IMR-90 (cell line): ENCODE measurements at regions not wholly inside any gene's neighbourhood (a gene's known extent, or its start where the extent isn't known, plus 50 kb on each side); places are given as distances from the start of the nearest gene placed in this dataset.

Source experiments
- ATAC-seq: fragments of 200-7000 bp; cut with Tn5 transposase; 2 replicates; pipeline ENCODE4 v1.9.1; 2020; ENCODE audit warnings: low read depth, mild to moderate bottlenecking, moderate library complexity
- BruUV-seq: library from RNA; stranded (reverse); fragments of 400-500 nt; replicated peaks from 2 replicates; lab custom pipeline; 2021; lab: Mats Ljungman, UMichigan
- CTCF ChIA-PET: fragments of 300-600 bp; formaldehyde crosslinking; extraction: SDS; loops from one replicate; lab custom pipeline; 2021; ENCODE audit warnings: antibody characterized with exemption; lab: Yijun Ruan, JAX
- POLR2A ChIA-PET: fragments of 300-600 bp; sonication (Branson Sonifier 250); formaldehyde crosslinking; loops from one replicate; lab custom pipeline; 2022; ENCODE audit warnings: antibody characterized with exemption; ENCODE audit not compliant: unreplicated experiment; lab: Charles Lee
- DNase-seq: peaks from one replicate; pipeline ENCODE4 v3.0.0; 2013
- H2AFZ ChIP-seq: replicated peaks from 2 replicates; pipeline ENCODE3; 2013; ENCODE audit warnings: low read length, mild to moderate bottlenecking; ENCODE audit not compliant: poor library complexity
- H2AK5ac ChIP-seq: 2 replicates; pipeline ENCODE4 v1.6.1; 2013; ENCODE audit warnings: low read depth, low read length, inconsistent platforms
- H2AK9ac ChIP-seq: replicated peaks from 2 replicates; pipeline ENCODE3; 2013; ENCODE audit warnings: mild to moderate bottlenecking, low read depth, low read length, moderate library complexity; ENCODE audit not compliant: poor library complexity
- H2BK120ac ChIP-seq: 2 replicates; pipeline ENCODE4 v1.6.1; 2013; ENCODE audit warnings: low read depth, low read length, inconsistent platforms
- H2BK15ac ChIP-seq: 3 replicates; pipeline ENCODE4 v1.6.1; 2013; ENCODE audit warnings: low read depth, low read length, inconsistent platforms
- H2BK20ac ChIP-seq: 2 replicates; pipeline ENCODE4 v1.6.1; 2013; ENCODE audit warnings: low read depth, mild to moderate bottlenecking, inconsistent platforms, low read length, moderate library complexity
- H2BK5ac ChIP-seq: 2 replicates; pipeline ENCODE4 v1.6.1; 2013; ENCODE audit warnings: mild to moderate bottlenecking, low read depth, low read length, inconsistent platforms; ENCODE audit not compliant: poor library complexity, severe bottlenecking
- H3K14ac ChIP-seq: replicated peaks from 2 replicates; pipeline ENCODE4 v1.6.1; 2013; ENCODE audit warnings: low read depth, low read length, inconsistent platforms
- H3K18ac ChIP-seq: 2 replicates; pipeline ENCODE4 v1.6.1; 2013; ENCODE audit warnings: low read depth, low read length, control low read depth
- H3K23ac ChIP-seq: 2 replicates; pipeline ENCODE4 v1.6.1; 2013; ENCODE audit warnings: low read depth, low read length, inconsistent platforms
- H3K27ac ChIP-seq: 2 replicates; pipeline ENCODE4 v1.5.1; 2013; ENCODE audit warnings: mild to moderate bottlenecking, control low read depth, low read length; ENCODE audit not compliant: insufficient read depth
- H3K27me3 ChIP-seq: 2 replicates; pipeline ENCODE4 v1.6.1; 2013; ENCODE audit warnings: low read length; ENCODE audit not compliant: control insufficient read depth, insufficient read depth
- H3K36me3 ChIP-seq: 2 replicates; pipeline ENCODE4 v1.6.1; 2013; ENCODE audit warnings: low read length, mixed read lengths; ENCODE audit not compliant: control insufficient read depth, insufficient read depth
- H3K4ac ChIP-seq: 2 replicates; pipeline ENCODE4 v1.6.1; 2013; ENCODE audit warnings: low read depth, low read length, inconsistent platforms
- H3K4me1 ChIP-seq: 2 replicates; pipeline ENCODE4 v1.6.1; 2013; ENCODE audit warnings: low read length, mixed read lengths; ENCODE audit not compliant: control insufficient read depth, insufficient read depth
- H3K4me2 ChIP-seq: 2 replicates; pipeline ENCODE4 v1.6.1; 2013; ENCODE audit warnings: low read depth, mild to moderate bottlenecking, control low read depth, low read length, moderate library complexity
- H3K4me3 ChIP-seq: 2 replicates; pipeline ENCODE4 v1.5.1; 2013; ENCODE audit warnings: low read depth, mild to moderate bottlenecking, control low read depth, low read length, moderate library complexity; ENCODE audit not compliant: insufficient read depth
- H3K56ac ChIP-seq: 2 replicates; pipeline ENCODE4 v1.6.1; 2013; ENCODE audit warnings: low read length, inconsistent platforms; ENCODE audit not compliant: insufficient read depth; ENCODE audit errors: extremely low read depth
- H3K79me1 ChIP-seq, 2 experiments: 2 replicates each; pipeline ENCODE4 v1.6.1; 2013; ENCODE audit warnings: low read length in 2 of 2, inconsistent platforms in 1 of 2, low read depth in 1 of 2
- H3K9ac ChIP-seq: 2 replicates; pipeline ENCODE4 v1.6.1; 2013; ENCODE audit warnings: low read depth, low read length, control low read depth
- H3K9me1 ChIP-seq: 2 replicates; pipeline ENCODE4 v1.6.1; 2013; ENCODE audit warnings: low read length, inconsistent platforms; ENCODE audit not compliant: insufficient read depth
- H3K9me3 ChIP-seq: 2 replicates; pipeline ENCODE4 v1.6.1; 2013; ENCODE audit warnings: low read length; ENCODE audit not compliant: control insufficient read depth, insufficient read depth
- H4K20me1 ChIP-seq: 2 replicates; pipeline ENCODE4 v1.6.1; 2013; ENCODE audit warnings: low read length, inconsistent platforms; ENCODE audit not compliant: insufficient read depth
- H4K5ac ChIP-seq: 2 replicates; pipeline ENCODE4 v1.6.1; 2013; ENCODE audit warnings: mild to moderate bottlenecking, low read depth, low read length, control low read depth
- H4K8ac ChIP-seq, 2 experiments: 2 replicates each; pipeline ENCODE4 v1.6.1; 2013; ENCODE audit warnings: low read depth in 2 of 2, low read length in 2 of 2, control low read depth in 1 of 2, inconsistent platforms in 1 of 2
- H4K91ac ChIP-seq: 2 replicates; pipeline ENCODE4 v1.6.1; 2013; ENCODE audit warnings: low read depth, low read length, inconsistent platforms; ENCODE audit not compliant: insufficient read depth
- CHD1 ChIP-seq: IDR thresholded peaks from 2 replicates; pipeline ENCODE4 v1.6.1; 2012; ENCODE audit warnings: low read depth, low read length, improper control_type of control experiment
- ELK1 ChIP-seq: fragments of 150-350 bp; IDR thresholded peaks from 2 replicates; pipeline ENCODE4 v1.6.1; 2016; ENCODE audit warnings: low read depth, mild to moderate bottlenecking, low read length, moderate library complexity, borderline replicate concordance
- FOS ChIP-seq: fragments of 150-350 bp; IDR thresholded peaks from 2 replicates; pipeline ENCODE4 v1.6.1; 2016; ENCODE audit warnings: low read depth, low read length
- MXI1 ChIP-seq: IDR thresholded peaks from 2 replicates; pipeline ENCODE4 v1.6.1; 2012; ENCODE audit warnings: low read depth, mild to moderate bottlenecking, low read length, moderate library complexity, borderline replicate concordance
- RCOR1 ChIP-seq: IDR thresholded peaks from 2 replicates; pipeline ENCODE4 v1.6.1; 2012; ENCODE audit warnings: mild to moderate bottlenecking, low read length, improper control_type of control experiment; ENCODE audit not compliant: insufficient replicate concordance
- SMC3 ChIP-seq: fragments of 150-350 bp; IDR thresholded peaks from 2 replicates; pipeline ENCODE4 v1.6.1; 2016; ENCODE audit warnings: low read depth, mild to moderate bottlenecking, antibody characterized with exemption, low read length, moderate library complexity
- dilution Hi-C: fragments of 300-500 bp; cut with HindIII; formaldehyde crosslinking; loops from one replicate; pipeline ENCODE4 v1.14.3; 2018; ENCODE audit warnings: low sequenced_read_pairs; ENCODE audit not compliant: unreplicated experiment
- in situ Hi-C: fragments of 300-500 bp; cut with MboI; formaldehyde crosslinking; loops from 3 replicates; pipeline ENCODE4 v1.14.3; 2019; ENCODE audit warnings: low sequenced_read_pairs, inconsistent platforms, mixed read lengths
- intact Hi-C: fragments of 100-400 bp; cut with micrococcal nuclease; formaldehyde crosslinking; loops from 2 replicates; pipeline ENCODE4 v1.10.0; 2022
- TF ChIP-seq, protein P1 (sequence below): fragments of 150-350 bp; IDR thresholded peaks from 2 replicates; pipeline ENCODE4 v1.6.1; 2017; ENCODE audit warnings: mild to moderate bottlenecking, antibody characterized with exemption, low read length, low read depth

DNA sequence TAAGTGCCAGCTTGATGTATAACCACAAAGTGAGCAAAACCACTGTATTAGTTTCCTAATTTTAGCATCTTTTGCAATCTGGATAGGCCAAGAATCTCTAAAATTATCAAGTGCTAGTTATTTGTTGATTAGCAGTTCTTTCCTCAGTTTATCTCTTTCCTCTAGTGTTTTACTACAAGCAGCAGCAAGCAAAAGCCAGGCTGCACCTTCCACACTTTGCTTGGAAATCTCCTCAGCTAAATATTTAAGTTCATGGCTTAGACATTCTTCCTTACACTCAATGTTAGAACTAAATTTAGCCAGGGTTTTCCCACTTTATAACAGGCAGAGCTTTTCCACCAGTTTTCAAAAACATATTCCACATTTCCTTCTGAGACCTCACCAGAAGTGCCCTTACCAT is 85.7 kb upstream of the BMPER start:
- Histone ChIP-seq H2BK120ac (no peak overlapping the region), H3K14ac (no peak overlapping the region), H2AK5ac (no peak overlapping the region), H4K20me1 (no peaks in the 10 kb centered on the region), H4K5ac (no peak overlapping the region), H3K23ac (no peak overlapping the region), H2AFZ (no peak overlapping the region), H4K91ac (no peak overlapping the region), H3K4me1 (no peaks in the 10 kb centered on the region), H3K4me2 (no peak overlapping the region), H3K9ac (no peak overlapping the region), H3K79me1 (no peaks in the 10 kb centered on the region), H3K36me3 (no peaks in the 10 kb centered on the region), H4K8ac (no peak overlapping the region), H3K27me3 (no peaks in the 10 kb centered on the region; the same call in 1 of the 2 replicates), H2BK5ac (no peak overlapping the region), H3K4ac (no peak overlapping the region), H3K9me1 (no peaks in the 10 kb centered on the region), H2AK9ac (no peak overlapping the region), H2BK15ac (no peak overlapping the region), H3K27ac (no peak overlapping the region), H3K4me3 (no peak overlapping the region), H3K9me3 (peaks cover 3% of the 10 kb centered on the region; the same call in 1 of the 2 replicates), H3K18ac (no peak overlapping the region), H2BK20ac (no peak overlapping the region), H3K56ac (no peak overlapping the region)
- dilution Hi-C loops = no loop called here
- TF ChIP-seq FOS (no peak), SMC3 (no peak), ELK1 (no peak), CHD1 (no peak), RCOR1 (no peak), MXI1 (no peak)
- TF ChIP-seq, protein P1, sequence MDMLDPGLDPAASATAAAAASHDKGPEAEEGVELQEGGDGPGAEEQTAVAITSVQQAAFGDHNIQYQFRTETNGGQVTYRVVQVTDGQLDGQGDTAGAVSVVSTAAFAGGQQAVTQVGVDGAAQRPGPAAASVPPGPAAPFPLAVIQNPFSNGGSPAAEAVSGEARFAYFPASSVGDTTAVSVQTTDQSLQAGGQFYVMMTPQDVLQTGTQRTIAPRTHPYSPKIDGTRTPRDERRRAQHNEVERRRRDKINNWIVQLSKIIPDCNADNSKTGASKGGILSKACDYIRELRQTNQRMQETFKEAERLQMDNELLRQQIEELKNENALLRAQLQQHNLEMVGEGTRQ = no peak
- ChIA-PET POLR2A (no interaction called here), CTCF (interaction anchor here (0.6 kb wide), 1 partner anchor 574 kb away, joined by 3 read pairs; no protein-coding TSS in a partner anchor)
- DNase-seq (no peak), ATAC-seq (no peak)
- no TSS peak for BruUV-seq
- in situ Hi-C loops = no loop called here
- intact Hi-C loops = no loop called here
